PC-3 (cell line): ENCODE measurements at regions not wholly inside any gene's neighbourhood (a gene's known extent, or its start where the extent isn't known, plus 50 kb on each side); places are given as distances from the start of the nearest gene placed in this dataset.
"Not testable (repeated sequence)": the region's sequence is repeated elsewhere in the genome, so short reads cannot be mapped to it uniquely, and the experiment has no call there.

Experiments
- ATAC-seq: fragments of 200-7000 bp; cut with Tn5 transposase; 2 replicates; pipeline ENCODE4 v1.9.1; 2020; ENCODE audit warnings: mild to moderate bottlenecking, moderate library complexity
- BruUV-seq: library from RNA; stranded (reverse); fragments of 400-500 nt; replicated peaks from 2 replicates; lab custom pipeline; 2021; lab: Mats Ljungman, UMichigan
- CTCF ChIA-PET: fragments of 300-600 bp; sonication (Branson Sonifier 250); formaldehyde crosslinking; loops from one replicate; lab custom pipeline; 2022; ENCODE audit warnings: antibody characterized with exemption; lab: Charles Lee
- POLR2A ChIA-PET: fragments of 300-600 bp; sonication (Branson Sonifier 250); formaldehyde crosslinking; loops from one replicate; lab custom pipeline; 2022; ENCODE audit warnings: antibody characterized with exemption; ENCODE audit not compliant: unreplicated experiment; lab: Charles Lee
- DNase-seq: peaks from one replicate; pipeline ENCODE4 v3.0.0-alpha.2; 2015
- H2AFZ ChIP-seq: fragments of 300-600 bp; sonication (generic); 2 replicates; pipeline ENCODE4 v1.6.0; 2016; ENCODE audit warnings: antibody characterized with exemption, low read length
- H3F3A ChIP-seq: fragments of 300-600 bp; sonication (generic); one replicate; pipeline ENCODE4 v1.6.0; 2017; ENCODE audit warnings: antibody characterized with exemption, low read length, control low read depth, mild to moderate bottlenecking; ENCODE audit not compliant: unreplicated experiment
- H3K27ac ChIP-seq: fragments of 300-600 bp; sonication (generic); 2 replicates; pipeline ENCODE4 v1.5.1; 2016; ENCODE audit warnings: mild to moderate bottlenecking, low read length
- H3K27me3 ChIP-seq: fragments of 300-600 bp; sonication (generic); 2 replicates; pipeline ENCODE4 v1.6.1; 2016; ENCODE audit warnings: low read length, mixed read lengths
- H3K36me3 ChIP-seq: fragments of 300-600 bp; sonication (generic); 2 replicates; pipeline ENCODE4 v1.6.1; 2016; ENCODE audit warnings: low read depth, mixed run types, low read length, mixed read lengths
- H3K4me1 ChIP-seq: fragments of 300-600 bp; sonication (generic); 2 replicates; pipeline ENCODE4 v1.5.1; 2016; ENCODE audit warnings: low read length; ENCODE audit not compliant: insufficient read depth
- H3K4me2 ChIP-seq: fragments of 300-600 bp; sonication (generic); 2 replicates; pipeline ENCODE4 v1.6.0; 2016; ENCODE audit warnings: low read length
- H3K4me3 ChIP-seq: fragments of 300-600 bp; sonication (generic); 2 replicates; pipeline ENCODE4 v1.5.1; 2016; ENCODE audit warnings: mild to moderate bottlenecking, low read length, mixed read lengths
- H3K79me2 ChIP-seq: fragments of 300-600 bp; sonication (generic); 2 replicates; pipeline ENCODE4 v1.6.1; 2017; ENCODE audit warnings: low read length, mixed read lengths
- H3K9ac ChIP-seq: fragments of 300-600 bp; sonication (generic); 2 replicates; pipeline ENCODE4 v1.6.0; 2016; ENCODE audit warnings: mild to moderate bottlenecking, low read length
- H3K9me2 ChIP-seq: fragments of 300-600 bp; sonication (generic); replicated peaks from 2 replicates; pipeline ENCODE4 v1.6.1; 2016; ENCODE audit warnings: mixed run types, low read length, mixed read lengths
- H3K9me3 ChIP-seq: fragments of 300-600 bp; sonication (generic); 2 replicates; pipeline ENCODE4 v1.6.1; 2016; ENCODE audit warnings: low read length, mixed read lengths
- H4K20me1 ChIP-seq: fragments of 300-600 bp; sonication (generic); 2 replicates; pipeline ENCODE4 v1.6.1; 2016; ENCODE audit warnings: low read length, mixed read lengths
- CTCF ChIP-seq: fragments of 300-600 bp; sonication (generic); conservative IDR thresholded peaks from 2 replicates; pipeline ENCODE4 v1.5.1; 2017; ENCODE audit warnings: antibody characterized with exemption, low read depth, mild to moderate bottlenecking, low read length
- EZH2 ChIP-seq: fragments of 300-600 bp; sonication (generic); IDR thresholded peaks from one replicate; pipeline ENCODE4 v1.6.1; 2017; ENCODE audit warnings: antibody characterized with exemption, mild to moderate bottlenecking, low read length; ENCODE audit not compliant: unreplicated experiment
- EZH2phosphoT487 ChIP-seq: fragments of 300-600 bp; sonication (generic); IDR thresholded peaks from 2 replicates; pipeline ENCODE4 v1.6.1; 2018; ENCODE audit warnings: mild to moderate bottlenecking, antibody characterized with exemption, low read length, borderline replicate concordance
- intact Hi-C: fragments of 100-400 bp; cut with micrococcal nuclease; formaldehyde crosslinking; loops from 2 replicates; pipeline ENCODE4 v1.9.0; 2023

- no TSS peak for BruUV-seq
- CTCF ChIA-PET, result no interaction called here
- intact Hi-C loops, result no loop called here
Measured at GRCh38 chrX:3442691-3443090, 96.2 kb upstream of the MXRA5 start.

GRCh38 chrX:3440981-3441380 is 94.5 kb upstream of the MXRA5 start:
- ChIA-PET CTCF (no interaction called here), POLR2A (no interaction called here)
- H3K27ac ChIP-seq, result no peak overlapping the region
- no peaks in the 10 kb centered on the region for H3K9me3 ChIP-seq
- H3K36me3 ChIP-seq, result no peaks in the 10 kb centered on the region
- no peaks in the 10 kb centered on the region for H3K79me2 ChIP-seq
- ATAC-seq, result no peak
- intact Hi-C loops, result no loop called here
- H2AFZ ChIP-seq, result no peak overlapping the region
- no peak for TF ChIP-seq EZH2phosphoT487
- TF ChIP-seq CTCF, result no peak
- TF ChIP-seq EZH2, result no peak
- H3K9me2 ChIP-seq, result no peaks in the 10 kb centered on the region
- H3F3A ChIP-seq, result no peaks in the 10 kb centered on the region
- no peaks in the 10 kb centered on the region for H3K4me1 ChIP-seq
- H3K4me2 ChIP-seq, result no peak overlapping the region
- H4K20me1 ChIP-seq, result no peaks in the 10 kb centered on the region
- H3K9ac ChIP-seq, result no peak overlapping the region
- H3K4me3 ChIP-seq, result no peak overlapping the region
- no TSS peak for BruUV-seq
- H3K27me3 ChIP-seq, result no peaks in the 10 kb centered on the region
- DNase-seq, result no peak

More at GRCh38 chrX:3442691-3443090, 96.2 kb upstream of the MXRA5 start:
- Histone ChIP-seq H3K9me3 (no peaks in the 10 kb centered on the region), H2AFZ (no peak overlapping the region), H3K4me2 (no peak overlapping the region), H3K79me2 (no peaks in the 10 kb centered on the region), H3K9ac (no peak overlapping the region), H3K9me2 (no peaks in the 10 kb centered on the region), H4K20me1 (no peaks in the 10 kb centered on the region), H3K36me3 (no peaks in the 10 kb centered on the region), H3K27me3 (no peaks in the 10 kb centered on the region), H3K27ac (no peak overlapping the region), H3F3A (no peaks in the 10 kb centered on the region), H3K4me1 (no peaks in the 10 kb centered on the region), H3K4me3 (no peak overlapping the region)
- POLR2A ChIA-PET, result no interaction called here
- TF ChIP-seq EZH2, result no peak
- DNase-seq, result no peak
- no peak for ATAC-seq

GRCh38 chrX:3435916-3436315 is 89.5 kb upstream of the MXRA5 start:
- H3K27me3 ChIP-seq, DNase-seq, H3K36me3 ChIP-seq, H3F3A ChIP-seq, H3K9me2 ChIP-seq, CTCF ChIA-PET, ATAC-seq, H3K9ac ChIP-seq, H4K20me1 ChIP-seq, H3K4me3 ChIP-seq, intact Hi-C loops, H2AFZ ChIP-seq, POLR2A ChIA-PET, H3K9me3 ChIP-seq, H3K79me2 ChIP-seq, H3K4me1 ChIP-seq, H3K4me2 ChIP-seq, H3K27ac ChIP-seq, BruUV-seq: not testable (repeated sequence)

- no peak overlapping the region for H3K27ac ChIP-seq
- ATAC-seq (no peak), DNase-seq (no peak)
- no peaks in the 10 kb centered on the region for H3K36me3 ChIP-seq
- no peaks in the 10 kb centered on the region for H3K9me3 ChIP-seq
- H4K20me1 ChIP-seq, result no peaks in the 10 kb centered on the region
- TF ChIP-seq EZH2phosphoT487 (no peak), CTCF (no peak), EZH2 (no peak)
- H3F3A ChIP-seq, result no peaks in the 10 kb centered on the region
- no TSS peak for BruUV-seq
- ChIA-PET POLR2A (no interaction called here), CTCF (no interaction called here)
- intact Hi-C loops, result no loop called here
- H3K9me2 ChIP-seq, result no peaks in the 10 kb centered on the region
- no peak overlapping the region for H3K4me3 ChIP-seq
- H3K9ac ChIP-seq, result no peak overlapping the region
- H3K4me2 ChIP-seq, result no peak overlapping the region
- no peaks in the 10 kb centered on the region for H3K27me3 ChIP-seq
- H2AFZ ChIP-seq, result no peak overlapping the region
- H3K79me2 ChIP-seq, result no peaks in the 10 kb centered on the region
- no peaks in the 10 kb centered on the region for H3K4me1 ChIP-seq
Measured at GRCh38 chrX:3435057-3435456, 88.6 kb upstream of the MXRA5 start.
